ENCODE measurements at regions not wholly inside any gene's neighbourhood (a gene's known extent, or its start where the extent isn't known, plus 50 kb on each side); places are given as distances from the start of the nearest gene placed in this dataset.

DNA sequence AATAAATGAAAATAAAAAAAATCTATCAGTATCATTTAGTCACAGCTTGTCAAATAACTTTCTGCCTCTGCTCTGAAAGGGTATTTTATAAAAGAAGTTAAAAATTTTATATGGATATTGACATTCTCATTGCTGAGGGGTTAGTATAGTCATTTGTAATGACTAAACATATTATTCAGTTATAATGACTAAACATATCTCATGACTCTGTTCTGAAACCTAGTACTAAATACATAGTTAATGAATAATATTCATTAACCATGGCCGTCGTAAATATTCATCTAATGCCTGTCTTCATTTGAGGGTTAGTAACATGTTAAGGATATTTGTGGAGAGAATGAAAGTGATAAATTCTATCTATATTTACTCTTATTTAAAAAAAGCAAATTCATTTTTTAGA lies 69.1 kb upstream of the MAP4K3 start:
- Histone ChIP-seq H3K9ac (ENCODE audit: low read depth in 1 of 2, low read length in 2 of 2) (no peak overlapping the region), H3K9me3 (ENCODE audit: control insufficient read depth in 4 of 4, low read length in 3 of 4) (no peaks in the 10 kb centered on the region), H3K27ac (ENCODE audit: low read depth in 1 of 2, low read length in 2 of 2) (no peak overlapping the region), H3K4me1 (ENCODE audit: control insufficient read depth in 4 of 4, insufficient read depth in 4 of 4, low read length in 3 of 4) (peaks cover 6 to 19% (median 10%) of the 10 kb centered on the region in 4 donors), H3K27me3 (ENCODE audit: control insufficient read depth in 4 of 4, insufficient read depth in 4 of 4, low read length in 3 of 4) (no peaks in the 10 kb centered on the region), H3K36me3 (ENCODE audit: control insufficient read depth in 4 of 4, insufficient read depth in 3 of 4, low read depth in 1 of 4, low read length in 3 of 4) (no peaks in the 10 kb centered on the region), H3K4me3 (ENCODE audit: low read depth in 1 of 3, low read length in 3 of 3) (no peak overlapping the region)
- TF ChIP-seq SP1 (IDR thresholded peaks at IDR 0.05), result no peak
- TF ChIP-seq RAD21 (IDR thresholded peaks at IDR 0.05), result no peak
- TF ChIP-seq, protein P1, sequence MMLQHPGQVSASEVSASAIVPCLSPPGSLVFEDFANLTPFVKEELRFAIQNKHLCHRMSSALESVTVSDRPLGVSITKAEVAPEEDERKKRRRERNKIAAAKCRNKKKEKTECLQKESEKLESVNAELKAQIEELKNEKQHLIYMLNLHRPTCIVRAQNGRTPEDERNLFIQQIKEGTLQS (IDR thresholded peaks at IDR 0.05), result no peak
- no peak for TF ChIP-seq RXRA (IDR thresholded peaks at IDR 0.05)
- TF ChIP-seq HNF4G (IDR thresholded peaks at IDR 0.05), result no peak
- TF ChIP-seq, protein P2, sequence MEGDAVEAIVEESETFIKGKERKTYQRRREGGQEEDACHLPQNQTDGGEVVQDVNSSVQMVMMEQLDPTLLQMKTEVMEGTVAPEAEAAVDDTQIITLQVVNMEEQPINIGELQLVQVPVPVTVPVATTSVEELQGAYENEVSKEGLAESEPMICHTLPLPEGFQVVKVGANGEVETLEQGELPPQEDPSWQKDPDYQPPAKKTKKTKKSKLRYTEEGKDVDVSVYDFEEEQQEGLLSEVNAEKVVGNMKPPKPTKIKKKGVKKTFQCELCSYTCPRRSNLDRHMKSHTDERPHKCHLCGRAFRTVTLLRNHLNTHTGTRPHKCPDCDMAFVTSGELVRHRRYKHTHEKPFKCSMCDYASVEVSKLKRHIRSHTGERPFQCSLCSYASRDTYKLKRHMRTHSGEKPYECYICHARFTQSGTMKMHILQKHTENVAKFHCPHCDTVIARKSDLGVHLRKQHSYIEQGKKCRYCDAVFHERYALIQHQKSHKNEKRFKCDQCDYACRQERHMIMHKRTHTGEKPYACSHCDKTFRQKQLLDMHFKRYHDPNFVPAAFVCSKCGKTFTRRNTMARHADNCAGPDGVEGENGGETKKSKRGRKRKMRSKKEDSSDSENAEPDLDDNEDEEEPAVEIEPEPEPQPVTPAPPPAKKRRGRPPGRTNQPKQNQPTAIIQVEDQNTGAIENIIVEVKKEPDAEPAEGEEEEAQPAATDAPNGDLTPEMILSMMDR (IDR thresholded peaks at IDR 0.05; ENCODE audit: low read depth, low read length, missing input control), result no peak
- TF ChIP-seq NR2F2 (IDR thresholded peaks at IDR 0.05), result no peak
- 72% methylated on average over 2 of the region's 2 CpGs for WGBS
- no peak for DNase-seq (ENCODE audit: low spot score)

DNA sequence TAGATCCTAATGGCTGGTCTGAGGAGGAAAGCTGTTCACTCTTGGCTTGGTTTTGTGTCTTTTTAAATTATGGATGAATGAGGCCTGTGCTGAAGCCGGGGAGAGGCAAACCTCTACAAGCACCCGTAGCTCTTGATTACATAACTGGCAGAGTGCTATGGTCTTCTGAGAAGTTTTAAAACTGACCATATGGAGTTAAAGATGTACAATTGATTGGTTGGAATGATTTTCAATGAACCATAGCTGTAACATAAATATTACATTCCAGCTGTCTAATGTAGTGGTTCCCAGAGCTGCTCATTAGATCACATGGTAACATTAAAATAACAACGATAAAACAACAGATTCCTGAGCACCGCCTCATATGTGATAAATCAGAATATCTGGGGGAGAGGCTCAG lies 71.1 kb upstream of the MAP4K3 start:
- WGBS, result 91% methylated on average over 4 of the region's 4 CpGs
- peaks cover 12 to 37% (median 26%) of the 10 kb centered on the region in 4 donors for H3K4me1 ChIP-seq (ENCODE audit: control insufficient read depth in 4 of 4, insufficient read depth in 4 of 4, low read length in 3 of 4)
- no peak overlapping the region for H3K27ac ChIP-seq (ENCODE audit: low read depth in 1 of 2, low read length in 2 of 2)

More for the DNA sequence above, 71.1 kb upstream of the MAP4K3 start:
- Histone ChIP-seq H3K27me3 (ENCODE audit: control insufficient read depth in 4 of 4, insufficient read depth in 4 of 4, low read length in 3 of 4) (no peaks in the 10 kb centered on the region), H3K4me3 (ENCODE audit: low read depth in 1 of 3, low read length in 3 of 3) (no peak overlapping the region), H3K9ac (ENCODE audit: low read depth in 1 of 2, low read length in 2 of 2) (no peak overlapping the region), H3K36me3 (ENCODE audit: control insufficient read depth in 4 of 4, insufficient read depth in 3 of 4, low read depth in 1 of 4, low read length in 3 of 4) (no peaks in the 10 kb centered on the region), H3K9me3 (ENCODE audit: control insufficient read depth in 4 of 4, low read length in 3 of 4) (no peaks in the 10 kb centered on the region)
- TF ChIP-seq EGR1 (IDR thresholded peaks at IDR 0.05; ENCODE audit: low read depth in 2 of 2) (no peak), FOXA2 (IDR thresholded peaks at IDR 0.05) (no peak), HNF4G (IDR thresholded peaks at IDR 0.05) (no peak), GABPA (IDR thresholded peaks at IDR 0.05 in 1 of 2, conservative IDR thresholded peaks at IDR 0.05 in 1 of 2) (no peak), HNF4A (conservative IDR thresholded peaks at IDR 0.05) (no peak), RAD21 (IDR thresholded peaks at IDR 0.05) (no peak), YY1 (IDR thresholded peaks at IDR 0.05) (no peak), TAF1 (conservative IDR thresholded peaks at IDR 0.05) (no peak), NR2F2 (IDR thresholded peaks at IDR 0.05) (no peak), SP1 (IDR thresholded peaks at IDR 0.05) (no peak), RXRA (IDR thresholded peaks at IDR 0.05) (no peak), FOXA1 (IDR thresholded peaks at IDR 0.05) (no peak)
- TF ChIP-seq, protein P3, sequence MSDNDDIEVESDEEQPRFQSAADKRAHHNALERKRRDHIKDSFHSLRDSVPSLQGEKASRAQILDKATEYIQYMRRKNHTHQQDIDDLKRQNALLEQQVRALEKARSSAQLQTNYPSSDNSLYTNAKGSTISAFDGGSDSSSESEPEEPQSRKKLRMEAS (IDR thresholded peaks at IDR 0.05), result no peak
- TF ChIP-seq, protein P1 (IDR thresholded peaks at IDR 0.05), result no peak
- TF ChIP-seq, protein P4, sequence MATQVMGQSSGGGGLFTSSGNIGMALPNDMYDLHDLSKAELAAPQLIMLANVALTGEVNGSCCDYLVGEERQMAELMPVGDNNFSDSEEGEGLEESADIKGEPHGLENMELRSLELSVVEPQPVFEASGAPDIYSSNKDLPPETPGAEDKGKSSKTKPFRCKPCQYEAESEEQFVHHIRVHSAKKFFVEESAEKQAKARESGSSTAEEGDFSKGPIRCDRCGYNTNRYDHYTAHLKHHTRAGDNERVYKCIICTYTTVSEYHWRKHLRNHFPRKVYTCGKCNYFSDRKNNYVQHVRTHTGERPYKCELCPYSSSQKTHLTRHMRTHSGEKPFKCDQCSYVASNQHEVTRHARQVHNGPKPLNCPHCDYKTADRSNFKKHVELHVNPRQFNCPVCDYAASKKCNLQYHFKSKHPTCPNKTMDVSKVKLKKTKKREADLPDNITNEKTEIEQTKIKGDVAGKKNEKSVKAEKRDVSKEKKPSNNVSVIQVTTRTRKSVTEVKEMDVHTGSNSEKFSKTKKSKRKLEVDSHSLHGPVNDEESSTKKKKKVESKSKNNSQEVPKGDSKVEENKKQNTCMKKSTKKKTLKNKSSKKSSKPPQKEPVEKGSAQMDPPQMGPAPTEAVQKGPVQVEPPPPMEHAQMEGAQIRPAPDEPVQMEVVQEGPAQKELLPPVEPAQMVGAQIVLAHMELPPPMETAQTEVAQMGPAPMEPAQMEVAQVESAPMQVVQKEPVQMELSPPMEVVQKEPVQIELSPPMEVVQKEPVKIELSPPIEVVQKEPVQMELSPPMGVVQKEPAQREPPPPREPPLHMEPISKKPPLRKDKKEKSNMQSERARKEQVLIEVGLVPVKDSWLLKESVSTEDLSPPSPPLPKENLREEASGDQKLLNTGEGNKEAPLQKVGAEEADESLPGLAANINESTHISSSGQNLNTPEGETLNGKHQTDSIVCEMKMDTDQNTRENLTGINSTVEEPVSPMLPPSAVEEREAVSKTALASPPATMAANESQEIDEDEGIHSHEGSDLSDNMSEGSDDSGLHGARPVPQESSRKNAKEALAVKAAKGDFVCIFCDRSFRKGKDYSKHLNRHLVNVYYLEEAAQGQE (IDR thresholded peaks at IDR 0.05), result no peak
- TF ChIP-seq, protein P5, sequence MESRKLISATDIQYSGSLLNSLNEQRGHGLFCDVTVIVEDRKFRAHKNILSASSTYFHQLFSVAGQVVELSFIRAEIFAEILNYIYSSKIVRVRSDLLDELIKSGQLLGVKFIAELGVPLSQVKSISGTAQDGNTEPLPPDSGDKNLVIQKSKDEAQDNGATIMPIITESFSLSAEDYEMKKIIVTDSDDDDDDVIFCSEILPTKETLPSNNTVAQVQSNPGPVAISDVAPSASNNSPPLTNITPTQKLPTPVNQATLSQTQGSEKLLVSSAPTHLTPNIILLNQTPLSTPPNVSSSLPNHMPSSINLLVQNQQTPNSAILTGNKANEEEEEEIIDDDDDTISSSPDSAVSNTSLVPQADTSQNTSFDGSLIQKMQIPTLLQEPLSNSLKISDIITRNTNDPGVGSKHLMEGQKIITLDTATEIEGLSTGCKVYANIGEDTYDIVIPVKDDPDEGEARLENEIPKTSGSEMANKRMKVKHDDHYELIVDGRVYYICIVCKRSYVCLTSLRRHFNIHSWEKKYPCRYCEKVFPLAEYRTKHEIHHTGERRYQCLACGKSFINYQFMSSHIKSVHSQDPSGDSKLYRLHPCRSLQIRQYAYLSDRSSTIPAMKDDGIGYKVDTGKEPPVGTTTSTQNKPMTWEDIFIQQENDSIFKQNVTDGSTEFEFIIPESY (IDR thresholded peaks at IDR 0.05), result no peak
- DNase-seq (ENCODE audit: low spot score), result no peak
